ENCODE measurements at regions not wholly inside any gene's neighbourhood (a gene's known extent, or its start where the extent isn't known, plus 50 kb on each side); places are given as distances from the start of the nearest gene placed in this dataset.

DNA sequence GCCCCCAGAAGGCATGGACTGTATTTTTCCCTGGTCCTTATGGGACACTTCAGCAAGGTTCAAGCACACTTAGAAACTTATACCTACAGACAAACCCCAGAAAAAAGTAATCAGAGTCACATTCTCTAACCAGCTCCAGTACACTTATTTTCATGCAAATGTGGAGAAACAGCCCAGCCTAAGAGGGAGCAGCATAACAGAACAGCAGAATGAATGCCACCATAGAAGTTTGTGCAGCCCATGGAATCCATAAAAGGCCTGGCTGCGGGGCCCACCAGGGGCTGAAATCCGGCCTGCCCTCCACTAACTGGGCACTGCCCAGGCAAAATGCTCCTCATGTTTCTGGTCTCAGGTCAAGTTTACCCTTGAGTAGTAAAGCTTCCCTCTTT, 60.4 kb upstream of the ATP1A1 start:
- no peak for TF ChIP-seq POLR2AphosphoS5 (IDR thresholded peaks at IDR 0.05; ENCODE audit: borderline replicate concordance, low read depth, low read length)
- no peak for TF ChIP-seq EZH2 (IDR thresholded peaks at IDR 0.05)
- no peak for TF ChIP-seq FOXP2 (optimal IDR thresholded peaks at IDR 0.05; ENCODE audit: control extremely low read depth, extremely low read length, insufficient read depth)

All from SK-N-MC (cell line).